AG10803 (cell line): ENCODE measurements at regions not wholly inside any gene's neighbourhood (a gene's known extent, or its start where the extent isn't known, plus 50 kb on each side); places are given as distances from the start of the nearest gene placed in this dataset.

Source experiments
- DNase-seq: peaks from one replicate; pipeline ENCODE4 v3.0.0; 2010; ENCODE audit warnings: low read depth
- H3K4me3 ChIP-seq: 2 replicates; pipeline ENCODE4 v1.5.1; 2011; ENCODE audit warnings: mild to moderate bottlenecking, low read length, control low read depth
- TF ChIP-seq, protein P1 (sequence below): conservative IDR thresholded peaks from 2 replicates; pipeline ENCODE4 v1.5.1; 2011; ENCODE audit warnings: mild to moderate bottlenecking, low read length, control low read depth, inconsistent platforms

DNA sequence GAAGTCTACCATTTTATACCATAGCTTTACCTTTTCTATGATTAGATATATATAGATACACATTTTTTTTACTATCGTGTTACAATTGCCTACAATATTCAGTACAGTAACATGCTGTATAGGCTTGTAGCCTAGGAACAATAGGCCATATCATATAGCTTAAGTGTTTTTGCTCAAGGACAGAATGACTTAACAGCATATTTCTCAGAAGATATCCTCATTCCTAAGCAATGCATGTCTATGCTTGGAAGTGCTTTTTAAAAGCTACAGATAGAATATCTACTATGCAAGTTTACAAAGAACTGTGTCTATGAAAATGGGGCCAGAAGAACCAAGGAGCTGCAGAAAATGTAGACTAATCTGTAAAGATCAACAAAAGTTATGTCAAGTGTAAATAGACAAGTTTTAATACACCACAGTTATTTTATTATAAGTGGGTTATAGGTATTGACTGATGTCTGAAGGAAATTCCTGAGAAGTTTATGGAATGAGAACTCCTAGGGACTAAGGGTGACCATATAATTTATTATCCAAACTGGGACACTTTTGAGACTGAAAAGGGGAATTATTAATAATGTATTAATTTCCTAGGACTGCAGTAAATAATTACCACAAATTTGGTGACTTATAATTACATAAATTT lies 138.7 kb upstream of the TGFBR2 start:
- TF ChIP-seq, protein P1, sequence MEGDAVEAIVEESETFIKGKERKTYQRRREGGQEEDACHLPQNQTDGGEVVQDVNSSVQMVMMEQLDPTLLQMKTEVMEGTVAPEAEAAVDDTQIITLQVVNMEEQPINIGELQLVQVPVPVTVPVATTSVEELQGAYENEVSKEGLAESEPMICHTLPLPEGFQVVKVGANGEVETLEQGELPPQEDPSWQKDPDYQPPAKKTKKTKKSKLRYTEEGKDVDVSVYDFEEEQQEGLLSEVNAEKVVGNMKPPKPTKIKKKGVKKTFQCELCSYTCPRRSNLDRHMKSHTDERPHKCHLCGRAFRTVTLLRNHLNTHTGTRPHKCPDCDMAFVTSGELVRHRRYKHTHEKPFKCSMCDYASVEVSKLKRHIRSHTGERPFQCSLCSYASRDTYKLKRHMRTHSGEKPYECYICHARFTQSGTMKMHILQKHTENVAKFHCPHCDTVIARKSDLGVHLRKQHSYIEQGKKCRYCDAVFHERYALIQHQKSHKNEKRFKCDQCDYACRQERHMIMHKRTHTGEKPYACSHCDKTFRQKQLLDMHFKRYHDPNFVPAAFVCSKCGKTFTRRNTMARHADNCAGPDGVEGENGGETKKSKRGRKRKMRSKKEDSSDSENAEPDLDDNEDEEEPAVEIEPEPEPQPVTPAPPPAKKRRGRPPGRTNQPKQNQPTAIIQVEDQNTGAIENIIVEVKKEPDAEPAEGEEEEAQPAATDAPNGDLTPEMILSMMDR, result no peak
- DNase-seq, result peak; percentile 37

GRCh38 chr3:30469133-30469532 lies 137.3 kb upstream of the TGFBR2 start:
- no peak for DNase-seq
- H3K4me3 ChIP-seq, result no peak overlapping the region
- TF ChIP-seq, protein P1, result no peak

More for the DNA sequence above, 138.7 kb upstream of the TGFBR2 start:
- H3K4me3 ChIP-seq, result no peak overlapping the region

DNA sequence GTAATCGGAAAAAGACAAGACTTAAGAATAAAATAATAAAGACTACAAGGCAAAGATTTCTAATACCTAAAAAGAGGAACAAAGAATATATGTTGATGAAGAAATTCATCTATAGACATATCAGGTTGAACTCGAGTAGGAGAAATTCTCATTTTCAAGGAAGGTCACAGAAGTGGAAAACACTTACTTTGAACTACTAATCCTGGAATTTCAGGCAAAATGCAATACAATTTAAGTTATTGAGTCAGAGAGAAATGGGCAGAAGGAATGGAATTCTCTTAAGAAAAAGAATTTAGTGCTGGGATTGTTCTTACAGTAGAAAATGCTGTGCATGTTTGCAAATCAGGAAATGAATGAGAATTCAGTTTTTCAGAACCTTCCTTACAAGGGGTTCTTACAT lies 135.9 kb upstream of the TGFBR2 start:
- H3K4me3 ChIP-seq, result no peak overlapping the region
- TF ChIP-seq, protein P1, result no peak
- peak; percentile 83 for DNase-seq

- DNase-seq, result peak; percentile 99
- no peak overlapping the region for H3K4me3 ChIP-seq
- TF ChIP-seq, protein P1, result no peak
Measured at GRCh38 chr3:30471066-30471465, 135.3 kb upstream of the TGFBR2 start.

GRCh38 chr3:30471796-30472489 lies 134.5 kb upstream of the TGFBR2 start:
- no peak overlapping the region for H3K4me3 ChIP-seq
- TF ChIP-seq, protein P1, result no peak
- peak; percentile 75 for DNase-seq

GRCh38 chr3:30473374-30474051 lies 132.9 kb upstream of the TGFBR2 start:
- H3K4me3 ChIP-seq, result no peak overlapping the region
- TF ChIP-seq, protein P1, result no peak
- peak; percentile 92 for DNase-seq

GRCh38 chr3:30474371-30474770 lies 132.0 kb upstream of the TGFBR2 start:
- TF ChIP-seq, protein P1, result no peak
- H3K4me3 ChIP-seq, result no peak overlapping the region
- DNase-seq, result no peak
